ENCODE measurements at regions not wholly inside any gene's neighbourhood (a gene's known extent, or its start where the extent isn't known, plus 50 kb on each side); places are given as distances from the start of the nearest gene placed in this dataset.

GRCh38 chr2:239634769-239635168 lies 233.9 kb upstream of the HDAC4 start:
- no peak for DNase-seq
- WGBS, 5 donors, result 67 to 94% (median 89%) methylated on average over 4 of the region's 4 CpGs

DNA sequence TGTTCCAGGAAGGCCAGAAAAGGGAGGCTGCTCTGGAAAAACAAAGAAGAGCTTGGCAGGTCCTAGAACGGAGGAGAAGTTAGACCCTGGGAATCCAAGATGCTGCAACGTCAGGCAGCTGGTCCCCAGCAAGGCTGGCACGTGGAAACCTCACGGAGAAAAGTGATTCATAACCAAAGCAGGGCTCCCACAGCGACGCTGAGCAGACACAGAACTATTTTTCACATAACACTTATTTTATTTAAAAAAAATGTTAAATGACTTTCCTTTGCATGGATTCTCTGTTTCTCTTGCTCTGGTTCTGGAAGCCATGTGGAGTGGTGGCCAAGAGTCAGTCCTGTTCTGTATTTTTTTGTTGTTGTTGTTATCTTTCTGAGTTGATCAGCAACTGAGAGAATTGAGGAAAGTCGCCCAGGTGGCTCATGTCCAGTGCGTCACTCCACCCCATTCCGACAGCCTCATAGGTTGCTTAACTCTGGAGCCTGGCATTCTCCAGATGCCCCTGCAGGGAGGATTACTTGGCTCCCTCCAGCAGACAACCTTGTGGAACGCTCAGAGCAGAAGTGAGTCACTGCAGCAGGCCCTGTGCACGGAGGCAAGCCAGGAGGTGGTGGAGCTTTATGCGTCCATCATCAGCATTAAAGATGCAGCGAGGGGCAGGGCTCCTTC lies 229.9 kb upstream of the HDAC4 start:
- no peaks in the 10 kb centered on the region for H3K36me3 ChIP-seq
- H3K4me3 ChIP-seq, result no peak overlapping the region
- peak in 1 of 2 donors; percentile 26 for DNase-seq
- peaks cover 0 to 8% (median 0%) of the 10 kb centered on the region in 3 donors for H3K27me3 ChIP-seq
- peaks cover 0 to 6% (median 2%) of the 10 kb centered on the region in 4 donors for H3K9me3 ChIP-seq
- H3K27ac ChIP-seq, result peak overlapping the region in 1 of 5 donors; percentile 63
- peaks cover 0 to 10% (median 0%) of the 10 kb centered on the region in 4 donors for H3K4me1 ChIP-seq
- TF ChIP-seq EP300 (IDR thresholded peaks at IDR 0.05) (peak; percentile 35), CTCF (IDR thresholded peaks at IDR 0.05) (no peak), POLR2AphosphoS5 (IDR thresholded peaks at IDR 0.05) (peak in 2 of 3 donors; percentile 38 to 59)
- 61 to 71% (median 64%) methylated on average over 13 of the region's 13 CpGs for WGBS, 5 donors
- intact Hi-C loops (cut with DNase I; ENCODE audit: low total_unique reads), result no loop called here

More at GRCh38 chr2:239634769-239635168, 233.9 kb upstream of the HDAC4 start:
- no peak for TF ChIP-seq POLR2A (IDR thresholded peaks at IDR 0.05)
- no peak for TF ChIP-seq POLR2AphosphoS5 (IDR thresholded peaks at IDR 0.05)
- no peak for TF ChIP-seq EP300 (IDR thresholded peaks at IDR 0.05)
- TF ChIP-seq CTCF (IDR thresholded peaks at IDR 0.05), result no peak
- no peak overlapping the region for H3K4me3 ChIP-seq
- H3K9me3 ChIP-seq, result peaks cover 0 to 16% (median 6%) of the 10 kb centered on the region in 4 donors
- no peak overlapping the region for H3K27ac ChIP-seq
- intact Hi-C loops (cut with DNase I; ENCODE audit: low total_unique reads), result no loop called here
- peaks cover 0 to 10% (median 0%) of the 10 kb centered on the region in 4 donors for H3K4me1 ChIP-seq
- H3K36me3 ChIP-seq, result no peaks in the 10 kb centered on the region
- H3K27me3 ChIP-seq, result no peaks in the 10 kb centered on the region

- Histone ChIP-seq H3K27ac (peak overlapping the region in 1 of 5 donors; percentile 63), H3K4me3 (no peak overlapping the region), H3K27me3 (peaks cover 0 to 8% (median 0%) of the 10 kb centered on the region in 3 donors), H3K36me3 (no peaks in the 10 kb centered on the region), H3K4me1 (peaks cover 0 to 10% (median 0%) of the 10 kb centered on the region in 4 donors), H3K9me3 (peaks cover 0 to 5% (median 2%) of the 10 kb centered on the region in 4 donors)
- DNase-seq, result no peak
- 77 to 89% (median 83%) methylated on average over 7 of the region's 7 CpGs for WGBS, 5 donors
- intact Hi-C loops (cut with DNase I; ENCODE audit: low total_unique reads), result no loop called here
- TF ChIP-seq POLR2A (IDR thresholded peaks at IDR 0.05), result no peak
- TF ChIP-seq CTCF (IDR thresholded peaks at IDR 0.05), result no peak
- TF ChIP-seq EP300 (IDR thresholded peaks at IDR 0.05), result no peak
- no peak for TF ChIP-seq POLR2AphosphoS5 (IDR thresholded peaks at IDR 0.05)
These were observed 229.3 kb upstream of the HDAC4 start for GRCh38 chr2:239629926-239630617.

DNA sequence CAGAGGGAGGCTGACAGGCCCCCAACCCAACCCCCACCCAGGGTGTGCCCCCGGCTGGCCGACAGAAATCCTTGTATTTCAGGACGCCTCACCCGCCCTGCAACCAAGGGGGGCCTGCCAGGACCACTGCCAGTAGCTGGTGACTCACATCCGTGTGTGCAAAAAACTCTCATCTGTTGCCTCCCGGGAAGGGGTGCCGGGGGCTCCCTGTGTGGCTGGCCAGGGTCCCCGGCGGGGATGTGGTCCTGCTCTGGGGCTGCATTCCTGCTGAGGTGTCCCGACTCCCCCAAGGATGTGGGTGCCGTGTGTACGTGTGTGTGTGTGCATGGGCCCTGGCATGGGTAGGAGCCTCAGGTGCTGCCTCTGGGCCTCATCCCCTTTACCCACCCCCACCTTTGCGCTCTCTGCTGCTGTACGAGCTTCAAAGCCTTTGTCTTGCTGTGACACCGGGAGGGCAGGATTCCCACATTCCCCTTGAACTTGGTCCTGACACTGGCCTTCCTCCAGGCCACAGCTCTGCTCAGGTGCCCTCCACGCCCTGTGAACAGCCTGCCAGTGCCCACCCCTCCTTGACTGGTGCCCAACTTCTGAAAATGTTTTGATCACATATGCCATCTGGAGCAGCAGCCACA lies 226.3 kb upstream of the HDAC4 start:
- Histone ChIP-seq H3K9me3 (no peaks in the 10 kb centered on the region), H3K27me3 (peaks cover 0 to 8% (median 0%) of the 10 kb centered on the region in 3 donors), H3K27ac (no peak overlapping the region), H3K36me3 (no peaks in the 10 kb centered on the region), H3K4me1 (peaks cover 0 to 10% (median 0%) of the 10 kb centered on the region in 4 donors), H3K4me3 (no peak overlapping the region)
- 76 to 85% (median 81%) methylated on average over 10 to 16 of the region's 16 CpGs for WGBS, 5 donors
- intact Hi-C loops (cut with DNase I; ENCODE audit: low total_unique reads), result no loop called here
- no peak for DNase-seq
- TF ChIP-seq EP300 (IDR thresholded peaks at IDR 0.05), result no peak
- TF ChIP-seq POLR2AphosphoS5 (IDR thresholded peaks at IDR 0.05), result no peak

All from stomach (tissue), 8 donors.